Astrocyte (in vitro differentiated cells and primary cell): ENCODE measurements at regions not wholly inside any gene's neighbourhood (a gene's known extent, or its start where the extent isn't known, plus 50 kb on each side); places are given as distances from the start of the nearest gene placed in this dataset.

Experiments
- DNase-seq: peaks from one replicate; pipeline ENCODE4 v3.0.0-alpha.2; 2010; ENCODE audit warnings: low read depth
- FAIRE-seq: peaks from 2 replicates; lab custom pipeline; 2011; peaks lifted over from hg19 to GRCh38; lab: Jason Lieb, UNC
- H2AFZ ChIP-seq: 2 replicates; pipeline ENCODE4 v1.6.0; 2012; ENCODE audit warnings: low read depth, low read length, inconsistent platforms
- H3K27ac ChIP-seq: 2 replicates; pipeline ENCODE4 v1.5.1; 2011; ENCODE audit warnings: low read depth, low read length, inconsistent platforms
- H3K27me3 ChIP-seq: 2 replicates; pipeline ENCODE4 v1.6.0; 2011; ENCODE audit warnings: low read length, inconsistent platforms; ENCODE audit not compliant: insufficient read depth
- H3K36me3 ChIP-seq: 2 replicates; pipeline ENCODE4 v1.5.1; 2011; ENCODE audit warnings: low read length, inconsistent platforms; ENCODE audit not compliant: insufficient read depth
- H3K4me1 ChIP-seq: 2 replicates; pipeline ENCODE4 v1.5.1; 2011; ENCODE audit warnings: low read length, inconsistent platforms; ENCODE audit not compliant: insufficient read depth
- H3K4me2 ChIP-seq: 2 replicates; pipeline ENCODE4 v1.6.0; 2012; ENCODE audit warnings: low read length, inconsistent platforms
- H3K4me3 ChIP-seq: 2 replicates; pipeline ENCODE4 v1.5.1; 2011; ENCODE audit warnings: low read depth, mild to moderate bottlenecking, low read length, inconsistent platforms; ENCODE audit not compliant: insufficient read depth
- H3K79me2 ChIP-seq: 2 replicates; pipeline ENCODE4 v1.6.0; 2012; ENCODE audit warnings: mild to moderate bottlenecking, low read length, inconsistent platforms; ENCODE audit not compliant: insufficient read depth
- H3K9ac ChIP-seq: 2 replicates; pipeline ENCODE4 v1.6.0; 2012; ENCODE audit warnings: mild to moderate bottlenecking, low read length, inconsistent platforms
- H3K9me3 ChIP-seq: 2 replicates; pipeline ENCODE4 v1.5.1; 2012; ENCODE audit warnings: low read depth, mild to moderate bottlenecking, low read length, inconsistent platforms; ENCODE audit not compliant: insufficient read depth
- H4K20me1 ChIP-seq: 2 replicates; pipeline ENCODE4 v1.6.0; 2012; ENCODE audit warnings: low read length, inconsistent platforms; ENCODE audit not compliant: insufficient read depth
- H3K27ac Mint-ChIP-seq: one replicate; pipeline ENCODE4 v1.8.0; 2021; ENCODE audit warnings: mild to moderate bottlenecking, mixed read lengths; ENCODE audit not compliant: unreplicated experiment
- H3K27me3 Mint-ChIP-seq: one replicate; pipeline ENCODE4 v1.8.0; 2021; ENCODE audit warnings: low read depth, mixed read lengths; ENCODE audit not compliant: unreplicated experiment
- H3K36me3 Mint-ChIP-seq: one replicate; pipeline ENCODE4 v1.8.0; 2021; ENCODE audit warnings: low read depth, mixed read lengths; ENCODE audit not compliant: unreplicated experiment
- H3K4me1 Mint-ChIP-seq: one replicate; pipeline ENCODE4 v1.8.0; 2021; ENCODE audit warnings: low read depth, mixed read lengths; ENCODE audit not compliant: unreplicated experiment
- H3K4me3 Mint-ChIP-seq: one replicate; pipeline ENCODE4 v1.8.0; 2021; ENCODE audit warnings: mild to moderate bottlenecking, moderate library complexity, mixed read lengths; ENCODE audit not compliant: unreplicated experiment
- H3K9me3 Mint-ChIP-seq: one replicate; pipeline ENCODE4 v1.8.0; 2021; ENCODE audit warnings: mild to moderate bottlenecking, mixed read lengths; ENCODE audit not compliant: unreplicated experiment
- EZH2 ChIP-seq: IDR thresholded peaks from 2 replicates; pipeline ENCODE4 v1.6.1; 2012; ENCODE audit warnings: mild to moderate bottlenecking, low read length, inconsistent platforms; ENCODE audit not compliant: insufficient read depth
- TF ChIP-seq, protein P1 (sequence below): IDR thresholded peaks from 2 replicates; pipeline ENCODE4 v1.5.1; 2011; ENCODE audit warnings: low read depth, mild to moderate bottlenecking, inconsistent platforms, low read length, moderate library complexity; ENCODE audit not compliant: insufficient read depth

DNA sequence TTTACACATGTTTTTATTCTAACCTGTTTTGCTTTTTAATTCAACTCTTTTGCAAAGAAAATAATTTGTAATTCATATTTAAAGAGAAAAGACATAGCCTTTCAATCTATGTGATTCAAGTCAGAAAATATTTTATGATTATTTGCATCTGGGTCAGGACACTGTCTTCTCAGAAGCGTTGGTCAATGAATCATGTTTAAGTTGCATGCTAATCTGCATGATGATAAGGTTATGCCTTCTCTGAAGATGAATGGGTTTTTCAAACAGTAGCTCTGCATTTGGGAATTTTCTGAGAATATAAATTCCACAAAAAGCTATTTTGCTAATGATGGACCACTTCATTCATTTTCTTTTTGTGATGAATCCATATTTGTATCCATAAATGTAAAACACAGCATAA, 282.5 kb downstream of the TMA16 start:
- H3K4me1 Mint-ChIP-seq = peaks cover 2% of the 10 kb centered on the region
- FAIRE-seq (no peak), DNase-seq (peak; percentile 6)
- Histone ChIP-seq H3K4me3 (no peak overlapping the region), H4K20me1 (no peaks in the 10 kb centered on the region), H3K9ac (no peak overlapping the region), H3K27ac (no peak overlapping the region), H3K36me3 (no peaks in the 10 kb centered on the region), H3K4me1 (no peaks in the 10 kb centered on the region), H2AFZ (no peak overlapping the region), H3K79me2 (no peaks in the 10 kb centered on the region), H3K4me2 (no peak overlapping the region), H3K27me3 (no peaks in the 10 kb centered on the region), H3K9me3 (no peaks in the 10 kb centered on the region)
- no peak for TF ChIP-seq EZH2
- TF ChIP-seq, protein P1, sequence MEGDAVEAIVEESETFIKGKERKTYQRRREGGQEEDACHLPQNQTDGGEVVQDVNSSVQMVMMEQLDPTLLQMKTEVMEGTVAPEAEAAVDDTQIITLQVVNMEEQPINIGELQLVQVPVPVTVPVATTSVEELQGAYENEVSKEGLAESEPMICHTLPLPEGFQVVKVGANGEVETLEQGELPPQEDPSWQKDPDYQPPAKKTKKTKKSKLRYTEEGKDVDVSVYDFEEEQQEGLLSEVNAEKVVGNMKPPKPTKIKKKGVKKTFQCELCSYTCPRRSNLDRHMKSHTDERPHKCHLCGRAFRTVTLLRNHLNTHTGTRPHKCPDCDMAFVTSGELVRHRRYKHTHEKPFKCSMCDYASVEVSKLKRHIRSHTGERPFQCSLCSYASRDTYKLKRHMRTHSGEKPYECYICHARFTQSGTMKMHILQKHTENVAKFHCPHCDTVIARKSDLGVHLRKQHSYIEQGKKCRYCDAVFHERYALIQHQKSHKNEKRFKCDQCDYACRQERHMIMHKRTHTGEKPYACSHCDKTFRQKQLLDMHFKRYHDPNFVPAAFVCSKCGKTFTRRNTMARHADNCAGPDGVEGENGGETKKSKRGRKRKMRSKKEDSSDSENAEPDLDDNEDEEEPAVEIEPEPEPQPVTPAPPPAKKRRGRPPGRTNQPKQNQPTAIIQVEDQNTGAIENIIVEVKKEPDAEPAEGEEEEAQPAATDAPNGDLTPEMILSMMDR = no peak
- H3K36me3 Mint-ChIP-seq = no peaks in the 10 kb centered on the region
- H3K4me3 Mint-ChIP-seq = no peak overlapping the region
- no peaks in the 10 kb centered on the region for H3K9me3 Mint-ChIP-seq
- no peak overlapping the region for H3K27ac Mint-ChIP-seq
- H3K27me3 Mint-ChIP-seq = no peaks in the 10 kb centered on the region

DNA sequence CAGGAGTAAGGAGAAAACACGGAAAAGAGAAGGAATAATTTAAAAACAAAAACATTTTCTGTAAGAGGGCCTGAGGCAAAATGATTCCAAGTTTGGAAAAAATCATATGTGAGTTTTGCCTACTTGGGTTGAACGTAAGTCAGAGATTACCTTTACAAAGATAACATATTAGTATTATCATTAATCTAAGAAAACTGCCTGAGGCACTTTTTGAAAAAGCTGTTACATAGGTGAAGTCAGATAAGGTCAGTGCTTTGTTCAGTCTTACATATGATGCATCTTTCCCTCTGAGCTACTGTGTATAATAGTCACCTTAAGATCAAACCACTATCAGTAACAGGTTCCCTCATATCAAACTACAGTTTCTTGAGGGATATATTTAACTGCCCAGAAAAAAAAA, 287.2 kb downstream of the TMA16 start:
- Mint-ChIP-seq H3K9me3 (no peaks in the 10 kb centered on the region), H3K27me3 (no peaks in the 10 kb centered on the region)

DNA sequence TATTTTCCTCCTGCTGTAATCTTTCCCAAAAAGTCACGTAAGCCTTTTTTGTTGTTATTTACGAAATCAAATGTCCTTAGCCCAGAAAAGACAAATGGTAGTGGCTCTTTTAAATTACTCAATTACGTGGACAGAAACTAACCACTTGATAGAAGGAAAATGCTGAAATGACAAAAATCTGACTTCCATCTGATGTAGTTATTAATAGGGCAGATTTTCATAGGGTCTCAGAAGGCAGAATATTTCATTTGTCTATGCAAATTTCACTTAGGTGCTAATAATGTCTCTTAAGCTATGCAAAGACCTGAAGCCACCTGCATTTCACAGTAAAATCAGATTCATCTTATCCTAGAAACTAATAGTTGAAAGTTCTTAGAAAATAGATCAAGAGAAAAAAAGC, 295.7 kb downstream of the TMA16 start:
- H3K9me3 ChIP-seq = no peaks in the 10 kb centered on the region
- H3K4me2 ChIP-seq = no peak overlapping the region
- no peak overlapping the region for H3K9ac ChIP-seq
- no peak overlapping the region for H3K27ac Mint-ChIP-seq
- no peak overlapping the region for H3K27ac ChIP-seq
- no peaks in the 10 kb centered on the region for H3K4me1 ChIP-seq
- no peak overlapping the region for H3K4me3 Mint-ChIP-seq
- no peaks in the 10 kb centered on the region for H3K79me2 ChIP-seq
- no peak overlapping the region for H3K4me3 ChIP-seq
- H4K20me1 ChIP-seq = no peaks in the 10 kb centered on the region
- no peaks in the 10 kb centered on the region for H3K9me3 Mint-ChIP-seq
- FAIRE-seq (no peak), DNase-seq (no peak)
- H3K27me3 Mint-ChIP-seq = no peaks in the 10 kb centered on the region
- H3K36me3 ChIP-seq = no peaks in the 10 kb centered on the region
- no peak for TF ChIP-seq EZH2
- TF ChIP-seq, protein P1 = no peak
- no peaks in the 10 kb centered on the region for H3K36me3 Mint-ChIP-seq
- no peaks in the 10 kb centered on the region for H3K4me1 Mint-ChIP-seq
- no peaks in the 10 kb centered on the region for H3K27me3 ChIP-seq
- no peak overlapping the region for H2AFZ ChIP-seq

More for the DNA sequence above, 287.2 kb downstream of the TMA16 start:
- Histone ChIP-seq H3K4me3 (no peak overlapping the region), H3K4me1 (no peaks in the 10 kb centered on the region), H4K20me1 (no peaks in the 10 kb centered on the region), H3K4me2 (no peak overlapping the region), H2AFZ (no peak overlapping the region), H3K9ac (no peak overlapping the region), H3K9me3 (peaks cover 2% of the 10 kb centered on the region), H3K79me2 (no peaks in the 10 kb centered on the region), H3K27me3 (no peaks in the 10 kb centered on the region), H3K27ac (no peak overlapping the region), H3K36me3 (no peaks in the 10 kb centered on the region)
- H3K36me3 Mint-ChIP-seq = no peaks in the 10 kb centered on the region
- no peak overlapping the region for H3K27ac Mint-ChIP-seq
- no peaks in the 10 kb centered on the region for H3K4me1 Mint-ChIP-seq
- TF ChIP-seq, protein P1 = no peak
- no peak for TF ChIP-seq EZH2
- DNase-seq (no peak), FAIRE-seq (no peak)
- H3K4me3 Mint-ChIP-seq = no peak overlapping the region
